OCI-LY3 (cell line): ENCODE measurements at regions not wholly inside any gene's neighbourhood (a gene's known extent, or its start where the extent isn't known, plus 50 kb on each side); places are given as distances from the start of the nearest gene placed in this dataset.

Source experiments
- CTCF ChIP-seq: fragments of 200-600, 300-600 bp; sonication (generic); IDR thresholded peaks from 2 replicates; pipeline ENCODE4 v1.5.1; 2014; ENCODE audit warnings: antibody characterized with exemption, low read length, low read depth
- EZH2phosphoT487 ChIP-seq: fragments of 200-600 bp; shearing (Covaris generic); IDR thresholded peaks from 2 replicates; pipeline ENCODE4 v1.6.1; 2018; ENCODE audit warnings: antibody characterized with exemption, mixed run types, low read depth

GRCh38 chr13:80428349-80429096, 87.6 kb upstream of the SPRY2 start:
- TF ChIP-seq CTCF (no peak), EZH2phosphoT487 (no peak)
